GM23338 (cell line): ENCODE measurements at regions not wholly inside any gene's neighbourhood (a gene's known extent, or its start where the extent isn't known, plus 50 kb on each side); places are given as distances from the start of the nearest gene placed in this dataset.

Experiments used
- ATAC-seq: fragments of 200-7000 bp; cut with Tn5 transposase; 3 replicates; pipeline ENCODE4 v1.9.1; 2020
- DNase-seq: peaks from one replicate; pipeline ENCODE4 v3.0.0-alpha.2; 2015; ENCODE audit warnings: low spot score
- H2AFZ ChIP-seq: fragments of 200-600 bp; sonication (generic); 2 replicates; pipeline ENCODE4 v1.8.0; 2016; ENCODE audit warnings: antibody characterized with exemption, mild to moderate bottlenecking, moderate library complexity
- H3F3A ChIP-seq: fragments of 200-600 bp; sonication (generic); replicated peaks from 2 replicates; pipeline ENCODE4 v1.8.0; 2017; ENCODE audit warnings: antibody characterized with exemption, mixed run types, low read depth
- H3K27ac ChIP-seq: fragments of 200-600 bp; sonication (generic); 2 replicates; pipeline ENCODE4 v1.6.1; 2016; ENCODE audit warnings: low read depth
- H3K27me3 ChIP-seq: fragments of 200-600 bp; sonication (generic); 2 replicates; pipeline ENCODE4 v1.8.0; 2016; ENCODE audit warnings: mild to moderate bottlenecking, mixed run types, moderate library complexity; ENCODE audit not compliant: insufficient read depth
- H3K36me3 ChIP-seq: fragments of 200-600 bp; sonication (generic); 2 replicates; pipeline ENCODE4 v1.8.0; 2016; ENCODE audit warnings: mild to moderate bottlenecking; ENCODE audit not compliant: insufficient read depth
- H3K4me1 ChIP-seq: fragments of 200-600 bp; sonication (generic); 2 replicates; pipeline ENCODE4 v1.8.0; 2016; ENCODE audit warnings: mild to moderate bottlenecking, moderate library complexity; ENCODE audit not compliant: insufficient read depth
- H3K4me2 ChIP-seq: fragments of 200-600 bp; sonication (generic); 2 replicates; pipeline ENCODE4 v1.7.1; 2017; ENCODE audit warnings: mixed run types
- H3K4me3 ChIP-seq: fragments of 200-600 bp; sonication (generic); 2 replicates; pipeline ENCODE4 v1.6.1; 2016; ENCODE audit warnings: mixed run types
- H3K79me2 ChIP-seq: fragments of 200-600 bp; sonication (generic); replicated peaks from 2 replicates; pipeline ENCODE4 v1.8.0; 2017; ENCODE audit warnings: mild to moderate bottlenecking; ENCODE audit not compliant: insufficient read depth
- H3K9me2 ChIP-seq: fragments of 200-600 bp; sonication (generic); 2 replicates; pipeline ENCODE4 v1.8.0; 2017; ENCODE audit not compliant: insufficient read depth
- H4K20me1 ChIP-seq: fragments of 200-600 bp; sonication (generic); replicated peaks from 2 replicates; pipeline ENCODE4 v1.8.0; 2017; ENCODE audit warnings: mild to moderate bottlenecking; ENCODE audit not compliant: insufficient read depth
- H3K27ac Mint-ChIP-seq: 2 replicates; pipeline ENCODE4 v1.8.0; 2020; ENCODE audit warnings: inconsistent platforms, mild to moderate bottlenecking, moderate library complexity, mixed read lengths
- H3K27me3 Mint-ChIP-seq: 3 replicates; pipeline ENCODE4 v1.8.0; 2022; ENCODE audit warnings: low read depth, mild to moderate bottlenecking, moderate library complexity, mixed read lengths, inconsistent platforms; ENCODE audit not compliant: insufficient read depth, poor library complexity
- H3K36me3 Mint-ChIP-seq: 3 replicates; pipeline ENCODE4 v1.8.0; 2021; ENCODE audit warnings: low read depth, mild to moderate bottlenecking, inconsistent platforms, moderate library complexity, mixed read lengths
- H3K4me1 Mint-ChIP-seq: 3 replicates; pipeline ENCODE4 v1.8.0; 2020; ENCODE audit warnings: mild to moderate bottlenecking, inconsistent platforms, mixed read lengths
- H3K4me3 Mint-ChIP-seq: 3 replicates; pipeline ENCODE4 v1.8.0; 2021; ENCODE audit warnings: moderate library complexity, mild to moderate bottlenecking, inconsistent platforms, mixed read lengths
- H3K9me3 Mint-ChIP-seq: 3 replicates; pipeline ENCODE4 v1.8.0; 2020; ENCODE audit warnings: moderate library complexity, mild to moderate bottlenecking, inconsistent platforms, mixed read lengths
- CREB1 ChIP-seq: fragments of 250-450 bp; sonication (Bioruptor Pico); IDR thresholded peaks from 2 replicates; pipeline ENCODE4 v1.5.0; 2020; ENCODE audit warnings: low read depth, mild to moderate bottlenecking, moderate library complexity
- CTCF ChIP-seq, 2 experiments: fragments of 200-600 bp in 1 of 2; sonication (generic) in 1 of 2; conservative IDR thresholded peaks; 2 replicates each; pipeline versions ENCODE4 v1.5.1 to v1.6.1; 2016 to 2017; ENCODE audit warnings: antibody characterized with exemption in 2 of 2, low read depth in 2 of 2, mild to moderate bottlenecking in 2 of 2, moderate library complexity in 1 of 2
- EZH2 ChIP-seq: fragments of 200-600 bp; sonication (generic); IDR thresholded peaks from one replicate; pipeline ENCODE4 v1.8.0; 2017; ENCODE audit warnings: antibody characterized with exemption, mild to moderate bottlenecking, low read depth; ENCODE audit not compliant: unreplicated experiment
- EZH2phosphoT487 ChIP-seq: fragments of 200-600 bp; sonication (generic); IDR thresholded peaks from one replicate; pipeline ENCODE4 v1.8.1; 2018; ENCODE audit warnings: antibody characterized with exemption; ENCODE audit not compliant: unreplicated experiment
- NANOG ChIP-seq: IDR thresholded peaks from 2 replicates; pipeline ENCODE4 v1.6.1; 2016; ENCODE audit warnings: antibody characterized with exemption, borderline replicate concordance
- POLR2AphosphoS5 ChIP-seq: IDR thresholded peaks from 2 replicates; pipeline ENCODE4 v1.6.1; 2016; ENCODE audit warnings: antibody characterized with exemption, low read depth
- STAT1 ChIP-seq: IDR thresholded peaks from one replicate; pipeline ENCODE4 v1.6.1; 2016; ENCODE audit warnings: antibody characterized with exemption; ENCODE audit not compliant: unreplicated experiment
- ZNF462 ChIP-seq: fragments of 250-450 bp; sonication (Bioruptor Pico); IDR thresholded peaks from 2 replicates; pipeline ENCODE4 v1.5.0; 2020; ENCODE audit warnings: mild to moderate bottlenecking, moderate library complexity

- TF ChIP-seq ZNF462 (no peak), STAT1 (no peak), CREB1 (CRISPR knock-in tag) (no peak), EZH2phosphoT487 (no peak), EZH2 (no peak), NANOG (no peak)
Observed at GRCh38 chr3:46089237-46090011, 62.1 kb upstream of the XCR1 start (continued).

- Mint-ChIP-seq H3K4me3 (no peak overlapping the region), H3K27ac (no peak overlapping the region), H3K9me3 (no peaks in the 10 kb centered on the region), H3K36me3 (no peaks in the 10 kb centered on the region), H3K4me1 (peaks cover 4% of the 10 kb centered on the region), H3K27me3 (peaks cover 6% of the 10 kb centered on the region)
- H3K27ac ChIP-seq, result no peak overlapping the region
- H3K27me3 ChIP-seq, result no peaks in the 10 kb centered on the region
- H4K20me1 ChIP-seq, result no peaks in the 10 kb centered on the region
- H2AFZ ChIP-seq, result no peak overlapping the region
- H3K9me2 ChIP-seq, result no peaks in the 10 kb centered on the region; the same call in 1 of the 2 replicates
- ATAC-seq (no peak; the same call in 2 of the 3 replicates), DNase-seq (peak; percentile 11)
- H3K4me1 ChIP-seq, result no peaks in the 10 kb centered on the region
- H3K4me3 ChIP-seq, result no peak overlapping the region
- no peaks in the 10 kb centered on the region for H3F3A ChIP-seq
- no peaks in the 10 kb centered on the region for H3K36me3 ChIP-seq
- H3K4me2 ChIP-seq, result no peak overlapping the region
- no peaks in the 10 kb centered on the region for H3K79me2 ChIP-seq
- TF ChIP-seq CTCF (conservative IDR thresholded peaks at IDR 0.05; ENCODE audit: low read depth in 2 of 2) (peak; percentile 24 to 43), POLR2AphosphoS5 (no peak)
Observed at GRCh38 chr3:46087871-46088270, 60.6 kb upstream of the XCR1 start.
